Gastrocnemius medialis (tissue), 4 donors: ENCODE measurements at regions not wholly inside any gene's neighbourhood (a gene's known extent, or its start where the extent isn't known, plus 50 kb on each side); places are given as distances from the start of the nearest gene placed in this dataset.

Experiments
- ATAC-seq, 2 donors: fragments of 150-250 bp; one replicate each; pipeline ENCODE4 v1.9.1; 2016
- DNase-seq, 2 donors: peaks; one replicate each; pipeline ENCODE4 v3.0.0-alpha.2; 2019
- H3K27ac ChIP-seq, 4 donors: fragments of 200-600 bp; sonication (generic); 1 replicate in 1 of 4; 2 replicates in 3 of 4; pipeline ENCODE4 v1.5.1; 2016 to 2018; ENCODE audit warnings: mild to moderate bottlenecking in 2 of 4, moderate library complexity in 1 of 4
- H3K27me3 ChIP-seq, 3 donors: fragments of 200-600 bp; sonication (generic) in 2 of 3; 1 replicate in 1 of 3; 2 replicates in 2 of 3; pipeline versions ENCODE4 v1.5.1 to v1.6.0; 2016 to 2019; ENCODE audit warnings: mild to moderate bottlenecking in 1 of 3, moderate library complexity in 1 of 3
- H3K36me3 ChIP-seq, 2 donors: fragments of 200-600 bp; sonication (generic) in 1 of 2; one replicate each; pipeline ENCODE4 v1.5.1; 2017 to 2018
- H3K4me1 ChIP-seq, 2 donors: fragments of 200-600 bp; sonication (generic) in 1 of 2; one replicate each; pipeline ENCODE4 v1.5.1; 2016 to 2017; ENCODE audit warnings: mild to moderate bottlenecking in 2 of 2
- H3K4me3 ChIP-seq, 4 donors: fragments of 200-600 bp; sonication (generic) in 3 of 4; 1 replicate in 1 of 4; 2 replicates in 3 of 4; pipeline ENCODE4 v1.5.1; 2016 to 2019; ENCODE audit warnings: mild to moderate bottlenecking in 2 of 4
- H3K9me3 ChIP-seq, 3 donors: fragments of 200-600 bp; sonication (generic) in 2 of 3; 1 replicate in 1 of 3; 2 replicates in 2 of 3; pipeline ENCODE4 v1.5.1; 2016 to 2019
- POLR2A ChIP-seq, 2 donors: fragments of 450-650 bp; IDR thresholded peaks; one replicate each; pipeline ENCODE4 v1.6.1; 2017; ENCODE audit warnings: antibody characterized with exemption in 2 of 2, mild to moderate bottlenecking in 2 of 2, moderate library complexity in 2 of 2
- in situ Hi-C, 4 donors: fragments of 200-750 bp; cut with MboI; loops; one replicate each; pipeline versions ENCODE4 v1.15.0 to v1.8.0; 2017; ENCODE audit warnings: low sequenced_read_pairs in 4 of 4
- intact Hi-C: fragments of 100-400 bp; cut with DNase I; formaldehyde crosslinking; loops from one replicate; pipeline ENCODE4 v1.15.1; 2023; ENCODE audit warnings: low total_unique reads
- TF ChIP-seq, protein P1 (sequence below), 5 experiments: fragments of 450-650 bp in 3 of 5; fragments of 200-600 bp in 2 of 5; sonication (generic) in 2 of 5; IDR thresholded peaks in 4 of 5; conservative IDR thresholded peaks in 1 of 5; 1 replicate in 4 of 5; 2 replicates in 1 of 5; pipeline ENCODE4 v1.5.1; 2016 to 2019; ENCODE audit warnings: antibody characterized with exemption in 5 of 5, mild to moderate bottlenecking in 3 of 5, moderate library complexity in 3 of 5

DNA sequence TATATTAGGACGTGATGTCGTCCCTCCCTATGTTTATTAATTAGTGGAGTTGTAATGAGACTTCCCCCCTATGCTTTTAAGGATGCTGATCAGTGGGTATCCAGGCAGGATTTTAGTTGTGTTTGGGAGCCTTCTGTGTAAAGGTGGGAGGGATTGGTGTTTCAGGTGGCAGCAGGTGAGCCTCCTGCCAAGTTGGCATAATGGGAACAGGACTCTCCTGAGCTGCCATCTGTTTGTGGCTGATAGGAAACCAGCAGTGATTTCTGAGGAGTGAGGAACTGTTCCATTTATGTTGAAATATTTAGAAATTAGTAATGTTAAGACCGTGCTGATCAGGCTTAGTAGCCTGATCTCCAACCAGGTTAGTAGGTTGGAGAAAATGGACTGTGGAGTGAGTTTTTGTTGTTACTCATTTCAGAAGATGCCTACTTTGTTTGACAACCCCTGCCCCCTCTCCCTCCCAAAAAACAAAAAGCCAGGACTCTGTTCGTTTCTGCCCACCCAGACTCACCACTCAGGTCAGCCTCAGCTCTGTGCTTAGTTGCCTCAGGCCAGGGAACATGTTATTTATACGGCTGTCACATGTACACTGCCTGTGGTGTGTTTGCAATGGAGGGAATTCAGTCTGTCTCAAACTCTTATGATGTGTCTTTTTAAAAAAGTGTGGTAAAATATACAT is 55.4 kb upstream of the TULP4 start:
- H3K4me1 ChIP-seq = peaks cover 33 to 45% of the 10 kb centered on the region in 2 donors
- peak overlapping the region; percentile 67 to 84 (median 79) for H3K27ac ChIP-seq
- intact Hi-C loops = loop anchor here (10.0 kb wide), 1 partner anchor 118 kb away; no protein-coding TSS in a partner anchor
- peak in 1 of 2 donors; percentile 27 for TF ChIP-seq POLR2A (IDR thresholded peaks at IDR 0.05)
- TF ChIP-seq, protein P1, sequence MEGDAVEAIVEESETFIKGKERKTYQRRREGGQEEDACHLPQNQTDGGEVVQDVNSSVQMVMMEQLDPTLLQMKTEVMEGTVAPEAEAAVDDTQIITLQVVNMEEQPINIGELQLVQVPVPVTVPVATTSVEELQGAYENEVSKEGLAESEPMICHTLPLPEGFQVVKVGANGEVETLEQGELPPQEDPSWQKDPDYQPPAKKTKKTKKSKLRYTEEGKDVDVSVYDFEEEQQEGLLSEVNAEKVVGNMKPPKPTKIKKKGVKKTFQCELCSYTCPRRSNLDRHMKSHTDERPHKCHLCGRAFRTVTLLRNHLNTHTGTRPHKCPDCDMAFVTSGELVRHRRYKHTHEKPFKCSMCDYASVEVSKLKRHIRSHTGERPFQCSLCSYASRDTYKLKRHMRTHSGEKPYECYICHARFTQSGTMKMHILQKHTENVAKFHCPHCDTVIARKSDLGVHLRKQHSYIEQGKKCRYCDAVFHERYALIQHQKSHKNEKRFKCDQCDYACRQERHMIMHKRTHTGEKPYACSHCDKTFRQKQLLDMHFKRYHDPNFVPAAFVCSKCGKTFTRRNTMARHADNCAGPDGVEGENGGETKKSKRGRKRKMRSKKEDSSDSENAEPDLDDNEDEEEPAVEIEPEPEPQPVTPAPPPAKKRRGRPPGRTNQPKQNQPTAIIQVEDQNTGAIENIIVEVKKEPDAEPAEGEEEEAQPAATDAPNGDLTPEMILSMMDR (IDR thresholded peaks at IDR 0.05 in 4 of 5, conservative IDR thresholded peaks at IDR 0.05 in 1 of 5) = no peak
- DNase-seq (peak; percentile 23 to 44), ATAC-seq (peak; percentile 95 to 97)
- H3K9me3 ChIP-seq = no peaks in the 10 kb centered on the region
- H3K4me3 ChIP-seq = no peak overlapping the region
- in situ Hi-C loops = no loop called here
- no peaks in the 10 kb centered on the region for H3K36me3 ChIP-seq
- no peaks in the 10 kb centered on the region for H3K27me3 ChIP-seq

DNA sequence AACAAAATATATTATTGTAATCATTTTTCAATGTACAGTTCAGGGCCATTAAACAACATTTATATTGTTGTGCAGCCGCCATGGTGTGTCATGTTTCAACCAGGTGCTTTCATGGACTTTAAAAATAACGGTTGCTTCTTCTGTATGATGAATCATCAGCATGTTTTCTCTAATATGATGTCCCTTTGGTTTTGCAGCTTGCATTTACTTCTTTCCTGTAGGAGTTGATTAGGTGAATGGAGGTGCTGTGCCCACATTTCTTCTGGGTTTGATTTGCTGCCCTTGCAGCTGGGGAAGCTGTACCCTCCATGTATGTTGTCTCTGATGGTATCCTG is 54.9 kb upstream of the TULP4 start:
- intact Hi-C loops = loop anchor here (10.0 kb wide), 1 partner anchor 117 kb away; no protein-coding TSS in a partner anchor
- ATAC-seq = peak; percentile 91 to 92
- peaks cover 37 to 46% of the 10 kb centered on the region in 2 donors for H3K4me1 ChIP-seq
- no peaks in the 10 kb centered on the region for H3K27me3 ChIP-seq
- peak overlapping the region; percentile 67 to 84 (median 79) for H3K27ac ChIP-seq
- no peak for TF ChIP-seq POLR2A (IDR thresholded peaks at IDR 0.05)
- TF ChIP-seq, protein P1 (IDR thresholded peaks at IDR 0.05 in 4 of 5, conservative IDR thresholded peaks at IDR 0.05 in 1 of 5) = no peak
- H3K9me3 ChIP-seq = no peaks in the 10 kb centered on the region
- in situ Hi-C loops = no loop called here
- no peak for DNase-seq
- no peak overlapping the region for H3K4me3 ChIP-seq
- no peaks in the 10 kb centered on the region for H3K36me3 ChIP-seq

DNA sequence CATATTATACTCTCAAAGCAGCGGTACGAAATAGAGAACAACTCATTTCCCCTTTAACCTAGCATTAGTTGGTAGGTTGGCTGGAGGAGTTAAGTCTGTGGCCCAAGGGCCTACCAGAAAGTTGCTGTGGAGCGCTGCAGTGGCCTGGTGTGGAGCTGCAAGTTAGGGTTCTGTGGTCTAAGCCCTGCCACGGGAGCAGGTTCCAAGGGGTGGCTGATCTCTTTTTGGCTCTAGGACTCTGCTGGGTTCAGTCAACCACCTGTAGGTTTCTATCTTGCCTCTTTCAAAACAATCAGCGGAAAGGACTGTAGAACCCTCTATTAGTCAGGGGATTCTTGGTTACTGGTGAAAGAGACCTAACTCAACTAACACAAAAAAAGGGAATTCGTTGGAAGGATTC is 54.5 kb upstream of the TULP4 start:
- TF ChIP-seq POLR2A (IDR thresholded peaks at IDR 0.05) = no peak
- TF ChIP-seq, protein P1 (IDR thresholded peaks at IDR 0.05 in 4 of 5, conservative IDR thresholded peaks at IDR 0.05 in 1 of 5) = no peak
- H3K9me3 ChIP-seq = no peaks in the 10 kb centered on the region
- no peak for DNase-seq
- in situ Hi-C loops = no loop called here
- ATAC-seq = peak in 1 of 2 donors; percentile 2
- H3K36me3 ChIP-seq = no peaks in the 10 kb centered on the region
- peak overlapping the region; percentile 67 to 84 (median 79) for H3K27ac ChIP-seq
- H3K27me3 ChIP-seq = no peaks in the 10 kb centered on the region
- no peak overlapping the region for H3K4me3 ChIP-seq
- intact Hi-C loops = loop anchor here (10.0 kb wide), 1 partner anchor 117 kb away; no protein-coding TSS in a partner anchor
- peaks cover 41 to 50% of the 10 kb centered on the region in 2 donors for H3K4me1 ChIP-seq

DNA sequence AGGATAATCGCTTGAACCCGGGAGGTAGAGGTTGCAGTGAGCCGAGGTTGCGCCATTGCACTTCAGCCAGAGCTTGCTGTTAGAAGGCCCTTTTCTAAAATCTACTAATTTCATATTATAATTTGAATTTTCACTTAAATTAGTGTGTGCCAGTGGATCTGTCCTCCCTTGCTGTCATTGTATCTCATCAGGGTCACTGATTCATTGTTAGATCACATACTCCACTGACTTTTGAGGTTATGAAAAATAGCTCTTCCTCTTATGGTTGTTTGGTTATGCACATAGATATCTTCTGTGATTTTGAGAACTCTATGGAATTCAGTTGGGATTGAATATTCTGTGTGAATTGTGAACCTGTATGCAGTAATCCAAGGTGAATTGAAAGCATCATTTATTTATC is 53.1 kb upstream of the TULP4 start:
- H3K27ac ChIP-seq = no peak overlapping the region
- in situ Hi-C loops (no loop called here), intact Hi-C loops (loop anchor here (10.0 kb wide), 1 partner anchor 116 kb away; no protein-coding TSS in a partner anchor)
- TF ChIP-seq, protein P1 (IDR thresholded peaks at IDR 0.05 in 4 of 5, conservative IDR thresholded peaks at IDR 0.05 in 1 of 5) = no peak
- TF ChIP-seq POLR2A (IDR thresholded peaks at IDR 0.05) = no peak
- ATAC-seq (no peak), DNase-seq (no peak)
- no peak overlapping the region for H3K4me3 ChIP-seq
- H3K4me1 ChIP-seq = peaks cover 46 to 55% of the 10 kb centered on the region in 2 donors
- H3K9me3 ChIP-seq = no peaks in the 10 kb centered on the region
- no peaks in the 10 kb centered on the region for H3K27me3 ChIP-seq
- H3K36me3 ChIP-seq = no peaks in the 10 kb centered on the region
